Hematopoietic multipotent progenitor cell treated with erythropoietin and hydrocortisone succinate and interleukin-3 and kit ligand, for 4 days (in vitro differentiated cells): ENCODE measurements at regions not wholly inside any gene's neighbourhood (a gene's known extent, or its start where the extent isn't known, plus 50 kb on each side); places are given as distances from the start of the nearest gene placed in this dataset.

Source experiments
- DNase-seq: peaks from one replicate; pipeline ENCODE4 v3.0.0-alpha.2; 2015

DNA sequence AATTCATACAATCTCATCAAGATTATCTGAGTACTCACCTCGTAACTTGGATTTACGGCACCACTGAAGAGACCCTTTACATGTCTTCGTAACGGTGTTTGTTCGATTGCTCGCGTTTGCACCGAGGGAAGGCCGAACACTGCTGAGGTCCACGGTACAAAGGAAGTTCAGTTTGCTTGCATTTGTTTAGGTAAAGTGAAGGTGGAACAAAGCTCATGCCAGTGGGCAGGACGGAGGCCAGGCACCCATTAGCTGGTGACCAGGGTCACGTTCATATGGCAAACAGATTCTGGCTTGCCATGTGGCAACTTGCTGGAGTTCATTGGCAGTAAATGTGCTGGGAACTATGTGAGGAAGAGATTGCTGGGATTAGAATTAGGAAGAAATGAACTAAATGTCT is 164.8 kb downstream of the MACROH2A1 start:
- DNase-seq: no peak

DNA sequence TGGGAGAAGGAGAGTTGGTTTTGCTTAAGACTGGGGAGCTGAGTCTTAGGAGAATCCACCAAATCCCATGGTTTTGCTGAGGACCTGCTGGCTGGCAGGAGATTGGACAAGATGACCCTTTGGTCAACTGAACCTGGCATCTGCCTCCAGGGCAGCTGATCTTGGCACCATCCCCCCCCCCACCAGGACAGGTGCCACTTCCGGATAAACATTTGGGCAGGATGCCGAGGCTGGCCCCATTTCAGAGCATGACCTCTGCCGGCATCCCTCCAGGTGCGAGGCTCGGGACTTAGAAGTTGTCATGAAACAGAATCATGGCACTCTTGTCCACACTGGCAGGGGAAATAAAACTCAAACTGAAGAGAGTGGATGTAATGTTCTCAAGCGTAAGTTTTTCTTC is 165.6 kb downstream of the MACROH2A1 start:
- DNase-seq: no peak

DNA sequence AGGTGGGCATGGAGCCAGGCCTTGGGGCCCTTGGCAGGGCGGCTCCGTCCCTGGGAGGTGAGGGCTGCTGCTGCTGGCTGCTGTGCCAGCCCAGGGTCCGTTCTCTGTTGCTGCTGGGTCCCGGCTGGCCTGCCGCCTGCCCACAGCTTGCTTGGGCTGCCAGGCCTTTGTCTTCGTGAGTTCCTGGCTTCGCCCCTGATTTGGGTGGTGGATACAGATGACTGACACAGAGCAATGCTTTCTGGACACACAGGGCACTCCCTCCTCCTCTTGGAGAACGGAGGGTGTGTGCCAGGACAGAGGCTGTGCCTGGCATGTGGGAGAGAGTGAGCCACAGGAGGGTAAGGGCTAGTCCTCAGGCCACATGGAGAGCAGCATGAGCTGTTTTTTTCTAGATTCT is 166.1 kb downstream of the MACROH2A1 start:
- no peak for DNase-seq

DNA sequence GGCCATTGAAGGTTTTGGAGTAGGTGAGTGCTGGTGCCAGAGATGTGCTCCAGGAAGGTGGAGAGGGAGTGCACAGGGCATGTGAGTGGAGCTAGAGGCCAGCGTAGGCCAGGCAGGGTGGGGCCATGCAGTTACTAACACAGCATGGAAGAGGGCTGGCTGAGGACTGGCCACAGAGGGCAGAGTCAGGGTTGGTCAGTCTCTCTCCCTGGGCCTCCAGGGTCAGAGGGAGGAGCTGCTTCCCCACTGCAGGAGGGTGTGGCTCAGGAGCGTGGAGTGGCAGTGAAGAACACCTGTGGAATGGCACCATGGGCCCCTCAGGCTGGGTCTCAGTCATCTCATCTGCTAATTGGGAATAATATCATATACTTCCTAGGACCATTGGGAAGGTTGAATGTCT is 167.7 kb downstream of the MACROH2A1 start:
- no peak for DNase-seq

DNA sequence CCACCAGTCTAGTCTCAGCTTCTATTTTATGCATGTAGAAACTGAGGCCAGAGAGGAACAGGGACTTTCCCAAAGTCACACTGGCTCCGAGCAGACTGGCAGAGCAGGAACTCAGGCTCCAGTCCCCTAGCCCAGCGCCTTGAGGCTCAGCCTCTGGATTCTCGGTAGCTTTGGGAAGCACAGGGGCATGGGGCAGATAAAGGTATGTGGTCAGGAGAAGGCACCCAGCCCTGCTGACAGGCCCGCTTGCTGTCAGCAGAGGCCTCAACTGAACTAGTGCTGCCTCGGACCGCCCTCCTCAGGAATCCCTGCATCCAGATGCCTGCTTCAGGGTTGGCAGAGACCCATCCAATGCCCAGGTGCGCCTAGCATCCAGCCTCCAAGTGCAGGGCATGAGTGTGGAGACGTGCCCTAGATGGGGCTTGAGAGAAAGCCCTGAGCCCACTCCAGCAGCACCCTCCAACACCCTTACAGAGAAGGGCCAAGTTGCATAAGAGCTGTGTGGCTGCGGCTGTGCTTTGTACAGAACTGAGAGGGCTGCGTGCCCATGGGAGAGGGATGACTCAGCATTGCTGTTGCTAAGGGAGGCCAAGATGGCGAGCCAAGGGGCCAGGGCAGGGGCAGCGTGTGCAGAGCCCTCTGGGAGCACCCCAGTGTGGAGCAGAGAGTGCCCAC is 168.6 kb downstream of the MACROH2A1 start:
- DNase-seq: peak; percentile 87

DNA sequence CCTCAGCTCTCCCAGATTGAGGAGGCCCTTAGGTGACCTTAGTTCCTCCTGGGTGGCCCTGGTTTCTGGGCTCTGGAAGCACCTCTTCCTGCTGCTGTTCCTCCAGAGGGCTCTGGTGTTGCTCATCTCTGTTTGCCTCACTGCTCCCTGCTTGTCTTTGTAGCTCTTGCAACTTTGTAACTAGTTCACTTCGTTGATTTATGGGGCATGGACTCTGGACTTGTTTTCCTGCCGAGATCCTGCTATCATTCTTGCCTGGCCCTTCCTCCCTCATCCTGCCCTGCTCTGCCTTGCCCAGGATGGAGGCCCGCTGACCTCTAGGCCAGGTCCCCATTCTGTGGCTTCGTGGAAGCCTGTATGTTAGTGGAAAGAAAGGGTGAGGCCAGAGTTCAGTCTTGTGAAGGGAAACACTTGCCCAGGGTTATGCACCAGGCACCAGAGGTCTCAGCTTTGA is 169.3 kb downstream of the MACROH2A1 start:
- DNase-seq: no peak

DNA sequence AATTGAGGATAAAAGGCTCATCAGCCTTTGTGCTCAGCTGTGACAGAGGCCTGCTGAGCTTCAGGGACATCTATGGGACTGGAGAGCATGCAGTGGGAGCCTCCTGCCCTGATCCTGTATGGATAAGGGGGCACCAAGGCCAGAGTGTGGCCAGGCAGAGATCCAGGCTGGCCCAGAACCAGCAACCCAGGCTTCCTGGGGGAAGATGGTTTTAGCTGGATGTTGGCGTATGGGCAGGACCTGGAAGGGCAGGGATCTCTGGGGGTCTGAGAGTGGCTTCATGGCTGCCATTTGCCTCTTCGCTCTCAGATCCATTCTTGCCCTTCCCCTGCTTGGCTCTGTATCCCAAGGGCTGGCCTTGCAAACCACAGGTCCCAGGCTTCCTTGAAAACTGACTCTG is 169.9 kb downstream of the MACROH2A1 start:
- no peak for DNase-seq

DNA sequence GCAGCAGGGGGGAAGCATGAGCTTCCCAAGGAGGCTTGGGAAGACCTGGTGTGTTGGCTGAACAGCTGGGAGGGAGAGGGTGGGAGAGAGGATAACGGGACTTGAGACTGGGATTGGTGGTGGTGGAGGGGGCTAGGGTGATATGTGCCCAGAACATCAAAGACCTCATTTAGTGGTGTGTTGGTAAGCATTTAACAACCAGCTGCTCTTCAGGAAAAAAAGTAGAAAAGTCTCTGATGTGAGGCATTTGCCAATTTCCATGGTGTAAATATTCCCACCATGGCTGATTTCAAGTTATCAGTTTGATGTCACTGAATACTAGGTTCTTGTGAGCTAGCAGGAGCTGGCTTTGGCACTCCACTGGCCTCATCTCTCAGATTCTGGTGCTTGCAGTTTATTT is 170.8 kb downstream of the MACROH2A1 start:
- no peak for DNase-seq

DNA sequence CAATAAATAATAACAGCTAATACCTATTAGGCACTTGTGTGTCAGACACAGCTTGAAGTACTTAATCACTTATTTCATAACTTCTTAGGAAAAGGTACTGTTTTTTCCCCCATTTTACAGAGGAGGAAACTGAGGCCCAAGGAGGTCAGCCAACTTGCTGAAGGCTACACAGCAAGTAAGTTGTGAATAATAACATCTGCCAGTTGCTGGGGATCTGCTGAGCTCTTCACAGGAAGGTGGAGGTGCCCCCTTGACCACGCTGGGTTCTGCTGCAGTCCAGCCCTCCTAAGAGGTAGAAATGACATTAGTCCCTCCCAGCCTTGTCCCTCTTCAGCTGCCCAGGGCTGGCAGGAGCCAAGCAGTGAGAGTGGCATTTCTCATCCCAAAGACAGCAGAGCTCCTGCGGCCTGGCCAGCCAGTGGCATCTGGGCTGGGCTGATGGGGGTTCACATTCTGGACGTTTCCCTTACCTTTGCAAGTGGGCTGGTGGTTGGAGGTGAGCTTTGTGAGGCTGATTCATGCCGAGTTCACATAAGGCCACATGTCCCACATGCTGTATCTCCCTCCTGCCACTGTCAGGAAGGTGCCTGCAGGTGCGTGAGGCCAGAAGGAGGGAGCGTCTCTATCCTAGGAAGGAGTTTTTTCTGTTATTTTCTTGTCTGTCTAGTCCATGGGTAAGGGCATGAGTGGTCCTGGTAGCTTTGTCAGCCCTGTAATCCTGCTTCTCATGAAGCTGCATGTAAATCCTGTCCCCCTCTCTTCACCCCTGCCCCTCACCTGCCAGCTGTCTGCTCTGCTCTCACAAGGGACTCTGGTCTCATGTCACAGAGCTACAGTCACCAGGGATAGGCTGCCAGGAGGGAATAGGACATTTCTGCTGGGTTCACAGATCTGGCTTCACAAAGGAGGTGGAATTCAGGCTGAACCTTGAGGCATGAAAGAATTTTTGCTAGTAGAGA is 171.7 kb downstream of the MACROH2A1 start:
- no peak for DNase-seq

DNA sequence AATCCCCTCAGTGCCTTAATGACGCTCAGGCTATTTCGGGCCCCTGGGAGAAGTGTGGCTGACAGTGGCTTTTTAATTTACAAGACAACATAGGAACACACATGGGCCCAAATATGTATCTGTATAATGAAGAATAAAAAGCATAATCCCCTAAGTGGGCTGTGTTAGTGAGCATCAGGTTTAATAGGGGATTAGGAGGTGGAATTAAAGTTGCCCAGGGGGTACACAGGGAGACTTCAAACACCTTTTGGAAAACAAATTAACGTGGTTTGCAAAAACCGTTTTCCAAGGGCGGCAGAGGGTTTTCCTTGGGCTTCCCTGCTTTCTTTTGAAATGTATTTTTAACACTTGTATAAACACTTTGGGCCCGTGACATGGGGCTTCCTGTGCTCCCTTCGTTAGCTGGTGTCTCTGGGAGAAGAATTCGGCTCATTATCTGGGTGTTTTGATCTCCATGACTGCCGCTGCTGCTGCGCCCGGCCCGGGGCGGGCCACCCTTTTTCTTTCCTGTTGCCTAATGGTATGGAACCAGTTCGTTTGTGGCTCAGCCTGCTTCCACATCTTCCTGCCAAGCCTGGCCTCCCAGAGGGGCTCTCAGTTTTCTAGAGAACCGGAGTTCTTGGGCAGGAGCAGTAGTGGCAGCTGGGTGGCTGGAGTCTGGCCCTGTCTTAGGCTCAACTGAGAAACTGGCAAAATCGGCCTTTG is 173.0 kb downstream of the MACROH2A1 start:
- DNase-seq: peak; percentile 74

DNA sequence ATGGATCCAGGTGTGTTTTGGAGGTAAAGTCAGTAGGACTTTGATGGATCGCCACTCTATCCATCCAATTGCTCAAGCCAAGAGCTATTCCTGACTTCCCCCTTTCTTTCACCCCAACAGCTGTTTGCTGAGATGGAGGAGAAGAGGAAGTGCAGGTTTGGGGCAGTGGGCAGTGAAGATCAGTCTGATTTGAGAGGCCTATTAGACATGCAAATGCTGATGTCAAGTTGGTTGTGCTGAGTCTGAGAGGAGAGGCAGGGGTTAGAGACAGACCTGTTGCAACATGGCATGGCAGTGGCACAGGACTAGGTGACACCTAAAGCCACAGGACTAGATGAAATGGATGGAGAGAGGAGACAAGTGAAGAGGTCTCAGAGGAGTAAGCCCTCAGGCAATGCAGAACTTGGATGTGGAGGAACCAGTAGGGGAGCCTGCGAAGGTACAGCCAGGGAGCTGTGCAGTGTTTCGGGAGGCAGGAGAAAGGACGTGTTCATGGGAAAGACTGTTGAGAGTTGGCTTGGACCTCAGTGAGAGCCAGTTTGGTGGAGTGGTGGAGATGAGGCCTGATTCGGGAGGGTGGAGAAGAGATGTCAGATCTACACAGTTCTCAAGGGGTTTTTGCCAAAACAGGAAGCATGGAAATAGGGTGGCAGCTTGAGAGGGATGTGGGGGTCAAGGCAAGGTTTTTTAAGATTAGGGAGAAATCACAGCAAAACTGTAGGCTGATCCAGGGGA is 175.0 kb downstream of the MACROH2A1 start:
- DNase-seq: peak; percentile 72

DNA sequence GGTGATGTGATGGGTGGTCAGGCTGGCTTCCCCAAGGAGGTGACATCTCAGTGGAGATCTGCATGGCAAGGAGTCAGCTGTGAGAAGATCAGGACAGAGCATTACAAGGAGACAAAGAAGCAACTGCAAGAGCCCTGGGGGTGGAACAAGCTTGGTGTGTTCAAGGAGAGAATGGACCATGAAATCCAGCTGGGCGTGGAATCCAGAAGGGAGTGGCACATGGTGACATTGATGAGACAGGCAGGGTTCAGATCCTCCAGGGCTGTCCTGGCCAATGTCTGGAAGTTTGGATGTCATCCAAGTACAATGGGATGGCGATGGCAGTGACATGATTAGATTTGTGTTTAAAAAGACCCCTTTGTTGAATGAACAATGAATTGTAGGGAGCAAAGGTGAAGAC is 175.6 kb downstream of the MACROH2A1 start:
- DNase-seq: no peak

DNA sequence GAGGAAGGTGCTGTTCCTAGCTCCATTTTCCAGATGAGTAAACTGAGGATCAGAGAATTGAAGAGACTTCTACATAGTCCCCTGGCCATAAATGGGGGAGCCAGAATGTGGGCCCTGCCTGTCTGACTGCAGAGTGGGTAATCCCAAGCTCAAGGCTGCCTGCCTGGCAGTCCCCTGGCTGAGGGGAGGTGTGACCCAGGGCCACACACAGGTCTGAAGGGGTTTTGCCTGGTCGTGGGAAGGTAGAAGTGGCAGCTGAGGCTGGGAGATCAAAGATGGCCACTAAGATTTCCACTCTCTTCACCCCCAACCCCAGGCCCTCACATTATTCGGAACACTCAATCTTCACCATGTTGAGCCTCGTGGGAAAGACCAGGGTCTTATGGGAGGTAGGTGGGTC is 176.3 kb downstream of the MACROH2A1 start:
- no peak for DNase-seq

DNA sequence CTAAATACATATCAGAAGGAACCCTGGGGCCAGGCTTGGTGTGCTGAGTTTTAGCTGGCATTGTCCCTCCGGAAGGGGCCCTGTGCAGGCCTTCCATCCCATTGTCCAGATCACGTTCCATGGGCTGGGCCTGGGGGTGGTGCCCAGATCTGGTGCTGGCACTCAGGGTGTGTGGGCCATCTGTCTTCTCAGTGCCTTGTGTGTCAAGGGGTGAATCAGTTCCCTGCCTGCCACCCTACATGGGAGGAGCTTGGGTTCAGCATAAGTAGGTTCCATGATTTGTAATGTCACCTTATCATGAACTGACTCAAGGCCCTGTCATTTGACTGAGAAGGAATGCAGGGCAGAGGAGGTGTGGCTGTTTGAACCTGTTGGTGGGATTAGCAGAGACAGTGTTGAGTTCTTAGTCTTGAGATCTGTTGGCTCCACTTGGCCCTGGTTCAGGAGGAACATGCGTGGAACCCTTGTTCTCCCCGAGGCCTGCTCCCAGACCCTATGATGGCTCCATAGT is 176.8 kb downstream of the MACROH2A1 start:
- no peak for DNase-seq

DNA sequence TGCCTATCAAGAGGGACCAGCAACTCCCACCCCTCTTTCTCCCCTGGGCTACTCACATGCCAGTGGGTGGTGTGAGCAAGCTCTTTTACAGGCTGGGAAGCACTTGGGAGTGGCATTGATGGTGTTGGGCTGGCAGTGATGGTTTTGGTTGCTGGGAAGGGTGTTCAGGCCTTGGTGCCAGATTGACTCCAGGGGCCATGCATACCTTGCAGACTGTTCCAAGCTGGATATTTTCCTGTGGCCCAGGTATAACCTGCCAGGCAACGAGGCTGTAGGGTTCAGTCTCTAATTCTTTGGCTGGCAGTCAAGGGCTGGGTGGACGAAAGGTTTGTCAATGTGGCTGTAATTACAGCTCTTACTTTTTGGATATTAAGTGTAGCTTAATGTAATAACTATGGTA is 177.3 kb downstream of the MACROH2A1 start:
- no peak for DNase-seq

DNA sequence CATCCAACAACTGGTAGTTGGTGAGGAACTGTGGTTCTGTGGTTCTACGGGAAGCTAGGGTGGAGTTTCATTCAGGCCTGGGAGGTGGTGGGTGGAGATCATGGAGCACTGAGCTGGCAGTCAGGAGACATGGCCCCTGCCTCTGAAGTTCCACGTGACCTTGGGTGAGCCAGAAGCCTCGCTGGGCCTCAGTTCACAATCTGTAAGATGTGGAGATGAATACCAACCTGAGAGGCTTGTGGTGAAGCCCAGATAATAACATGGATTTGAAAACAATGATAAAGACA is 177.9 kb downstream of the MACROH2A1 start:
- no peak for DNase-seq

DNA sequence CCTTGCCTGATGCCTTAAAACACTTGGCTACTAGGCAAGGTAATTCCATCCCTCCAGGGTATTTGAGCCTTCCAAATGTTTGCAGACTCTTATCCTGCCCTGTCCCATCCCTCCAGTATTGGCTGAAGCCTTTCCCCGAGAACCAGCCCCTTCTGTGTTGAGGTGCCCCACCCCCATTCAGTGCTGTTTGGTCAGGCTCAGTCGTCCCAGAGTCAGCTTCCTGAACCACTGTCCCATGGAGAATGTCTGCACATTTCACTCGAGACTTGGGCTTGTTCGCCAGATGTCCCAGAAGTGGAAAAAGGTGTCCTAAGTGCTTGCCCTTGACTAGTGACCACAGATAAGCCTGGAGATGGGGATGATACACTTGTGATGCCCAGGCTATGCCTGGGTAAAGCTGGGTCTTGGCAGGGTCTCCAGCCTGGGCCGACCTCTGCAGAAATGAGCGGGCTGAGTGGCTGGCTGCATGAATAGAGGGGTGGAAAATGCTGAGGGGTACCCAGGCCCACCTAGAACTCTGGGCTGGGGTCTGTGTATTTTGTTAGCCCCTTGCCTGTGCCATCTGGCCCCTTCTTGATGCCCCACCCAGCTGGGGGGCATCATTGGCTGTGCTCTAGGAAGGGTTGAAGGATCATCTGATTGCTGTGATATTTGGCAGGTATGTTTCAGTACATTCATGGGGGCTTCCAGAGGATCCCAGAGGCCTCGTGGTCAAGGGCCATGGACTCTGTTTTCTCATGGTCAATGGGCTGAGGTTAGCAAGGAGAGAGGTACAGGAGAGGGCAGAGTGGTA is 178.4 kb downstream of the MACROH2A1 start:
- no peak for DNase-seq

DNA sequence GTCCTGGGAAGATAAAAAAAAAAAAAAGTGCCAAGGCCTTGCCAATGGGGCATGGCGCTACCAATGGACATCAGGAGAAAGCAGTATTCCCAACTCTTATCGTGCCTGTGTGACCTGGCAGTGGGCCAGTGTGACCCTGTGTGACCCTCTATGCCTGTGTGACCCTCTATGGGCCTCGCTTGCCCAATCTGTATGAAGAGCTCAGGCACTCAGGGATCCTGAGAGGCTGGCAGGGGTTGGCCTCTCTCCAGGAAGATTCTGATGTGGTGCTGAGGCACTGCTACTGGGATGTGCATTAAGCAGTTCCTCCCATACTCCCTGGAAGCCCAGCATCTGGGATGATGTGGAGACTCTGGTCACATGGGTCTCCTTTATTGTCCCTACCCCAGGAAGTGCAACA is 179.2 kb downstream of the MACROH2A1 start:
- DNase-seq: no peak

DNA sequence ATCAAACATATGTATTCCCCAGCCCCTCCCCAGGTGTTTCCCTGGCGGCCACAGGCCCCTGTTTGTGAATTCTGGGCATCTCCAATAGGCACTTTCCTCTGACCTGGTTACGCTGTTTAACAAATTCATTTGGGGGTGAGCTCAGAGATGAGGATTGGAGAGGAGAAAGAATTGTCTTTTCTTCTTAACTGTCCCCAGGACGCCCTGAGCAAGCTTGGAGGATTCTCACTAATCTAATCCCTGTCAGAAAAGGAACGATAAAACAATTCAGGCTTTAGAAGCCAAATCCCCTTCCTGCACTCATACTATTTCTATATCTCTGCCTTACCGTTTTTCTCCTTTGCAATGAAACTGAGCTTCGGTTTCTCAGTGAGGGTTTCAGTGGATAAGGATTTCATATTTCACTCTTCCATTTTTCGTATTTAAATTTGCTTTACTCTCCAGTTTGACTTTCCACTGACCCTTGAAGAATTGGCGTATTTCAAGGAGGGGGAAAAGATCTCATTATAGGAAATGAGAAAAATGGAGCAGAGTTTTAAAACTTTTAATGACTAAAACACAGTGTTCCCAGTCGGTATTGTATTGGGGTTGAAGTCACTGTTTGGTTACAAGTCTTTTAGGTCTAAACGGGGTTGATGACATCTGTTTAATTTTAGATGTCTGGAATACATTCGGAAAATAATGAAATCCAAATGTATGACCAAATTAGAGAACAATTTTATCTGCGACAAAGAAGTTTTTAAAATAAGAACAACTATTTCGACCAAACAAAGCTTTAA is 180.1 kb downstream of the MACROH2A1 start:
- no peak for DNase-seq

DNA sequence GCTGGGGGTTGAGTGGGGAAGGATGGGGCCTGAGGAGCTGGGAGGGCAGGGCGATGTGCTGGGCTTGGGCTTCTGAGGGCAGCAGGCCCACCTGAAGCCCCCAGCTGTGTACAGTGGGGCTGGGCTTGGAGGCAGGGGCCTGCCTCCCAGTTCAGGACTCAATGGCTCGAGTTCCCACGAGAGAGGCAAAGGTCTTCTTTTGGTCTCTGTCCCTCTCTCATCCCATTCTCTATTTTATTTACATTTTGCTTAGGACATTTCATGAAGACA is 180.6 kb downstream of the MACROH2A1 start:
- DNase-seq: no peak

DNA sequence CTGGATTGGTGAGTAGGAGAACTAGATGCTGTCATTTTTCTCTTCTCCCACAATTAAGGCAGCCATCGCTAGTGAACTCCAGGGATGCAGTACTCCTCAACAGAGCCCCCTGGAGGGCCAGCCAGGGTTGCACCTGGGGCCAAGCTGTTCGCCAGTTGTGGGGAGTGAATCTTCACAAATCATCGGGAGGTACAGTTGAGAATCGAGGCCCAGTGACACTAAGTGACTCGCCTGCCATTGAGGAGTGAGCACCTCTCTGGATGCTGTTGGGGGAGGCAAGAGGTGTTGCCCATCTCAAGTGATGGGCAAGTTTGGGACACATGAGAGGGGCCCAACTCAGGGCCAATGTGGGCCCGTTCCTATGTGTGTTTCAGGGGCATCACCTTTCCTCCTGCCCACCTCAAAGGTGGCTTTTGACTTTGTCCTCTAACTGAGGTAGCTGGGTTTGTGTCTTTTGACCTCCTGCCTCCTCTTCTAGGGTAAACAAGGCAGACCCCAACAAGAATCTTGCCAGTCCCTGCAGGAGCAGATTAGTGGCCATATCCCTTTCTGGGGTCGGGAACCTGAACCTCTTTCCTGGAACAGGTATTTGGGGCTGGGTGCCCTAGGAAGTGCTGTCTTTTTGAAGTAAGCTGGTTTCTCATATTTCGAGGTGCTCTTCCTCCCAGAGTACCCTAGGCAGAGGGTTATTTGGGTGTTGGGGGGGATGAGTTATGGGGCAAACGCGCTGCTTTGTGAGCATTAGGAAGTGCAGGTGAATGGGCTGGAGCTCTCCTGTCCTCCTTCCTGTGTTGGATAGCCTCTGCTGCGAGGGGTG is 181.2 kb downstream of the MACROH2A1 start:
- DNase-seq: no peak
